NCI-H510A treated with DMSO at 0.1 percent for 48 hours (cell line): ENCODE measurements at regions not wholly inside any gene's neighbourhood (a gene's known extent, or its start where the extent isn't known, plus 50 kb on each side); places are given as distances from the start of the nearest gene placed in this dataset.

Experiments used
- DNase-seq: peaks from one replicate; lab custom pipeline; 2025; lab: John Stamatoyannopoulos, UW

GRCh38 chr2:104537116-104537515, 316.8 kb upstream of the POU3F3 start:
- no peak for DNase-seq

- DNase-seq = peak; percentile 23
Measured at GRCh38 chr2:104538077-104538476, 315.8 kb upstream of the POU3F3 start.

- DNase-seq = no peak
Measured at GRCh38 chr2:104539649-104540048, 314.3 kb upstream of the POU3F3 start.

GRCh38 chr2:104545055-104545454, 308.9 kb upstream of the POU3F3 start:
- no peak for DNase-seq

GRCh38 chr2:104546537-104546936, 307.4 kb upstream of the POU3F3 start:
- DNase-seq = no peak

- no peak for DNase-seq
Measured at GRCh38 chr2:104547221-104547620, 306.7 kb upstream of the POU3F3 start.

- DNase-seq = no peak
Measured at GRCh38 chr2:104561251-104561650, 292.7 kb upstream of the POU3F3 start.

- no peak for DNase-seq
Measured at GRCh38 chr2:104562537-104562936, 291.4 kb upstream of the POU3F3 start.

GRCh38 chr2:104563398-104563996, 290.4 kb upstream of the POU3F3 start:
- DNase-seq = no peak

- no peak for DNase-seq
Measured at GRCh38 chr2:104568247-104568646, 285.7 kb upstream of the POU3F3 start.

GRCh38 chr2:104570259-104570658, 283.7 kb upstream of the POU3F3 start:
- DNase-seq = no peak

GRCh38 chr2:104572834-104573233, 281.1 kb upstream of the POU3F3 start:
- no peak for DNase-seq

GRCh38 chr2:104574367-104574766, 279.5 kb upstream of the POU3F3 start:
- no peak for DNase-seq

- DNase-seq = no peak
Measured at GRCh38 chr2:104577143-104577542, 276.8 kb upstream of the POU3F3 start.

GRCh38 chr2:104582471-104582870, 271.4 kb upstream of the POU3F3 start:
- DNase-seq = no peak

- DNase-seq = no peak
Measured at GRCh38 chr2:104583811-104584210, 270.1 kb upstream of the POU3F3 start.

GRCh38 chr2:104584393-104584792, 269.5 kb upstream of the POU3F3 start:
- DNase-seq = no peak

GRCh38 chr2:104595576-104595975, 258.3 kb upstream of the POU3F3 start:
- DNase-seq = no peak

GRCh38 chr2:104597942-104598341, 256.0 kb upstream of the POU3F3 start:
- no peak for DNase-seq

GRCh38 chr2:104598636-104599035, 255.3 kb upstream of the POU3F3 start:
- no peak for DNase-seq

GRCh38 chr2:104599787-104600510, 254.0 kb upstream of the POU3F3 start:
- no peak for DNase-seq

GRCh38 chr2:104606056-104606455, 247.9 kb upstream of the POU3F3 start:
- no peak for DNase-seq

- DNase-seq = no peak
Measured at GRCh38 chr2:104616856-104617255, 237.1 kb upstream of the POU3F3 start.

- DNase-seq = no peak
Measured at GRCh38 chr2:104620801-104621200, 233.1 kb upstream of the POU3F3 start.
